Adrenal gland (tissue), 9 donors: ENCODE measurements at regions not wholly inside any gene's neighbourhood (a gene's known extent, or its start where the extent isn't known, plus 50 kb on each side); places are given as distances from the start of the nearest gene placed in this dataset.

ENCODE experiments used
- DNase-seq, 7 donors: peaks; one replicate each; pipeline ENCODE4 v3.0.0-alpha.2; 2019 to 2020
- H3K27ac ChIP-seq, 5 donors: fragments of 200-600 bp; sonication (generic) in 4 of 5; 1 replicate in 3 of 5; 2 replicates in 2 of 5; pipeline versions ENCODE4 v1.5.1 to v1.8.0; 2016 to 2020; ENCODE audit warnings: mild to moderate bottlenecking in 1 of 5
- H3K27me3 ChIP-seq: fragments of 200-600 bp; 2 replicates; pipeline ENCODE4 v1.8.0; 2021
- H3K36me3 ChIP-seq, 2 donors: fragments of 200-600 bp; replicated peaks in 1 of 2; 1 replicate in 1 of 2; 2 replicates in 1 of 2; pipeline versions ENCODE4 v1.5.1 to v1.8.0; 2018 to 2022
- H3K4me1 ChIP-seq, 2 donors: fragments of 200-600 bp; replicated peaks in 1 of 2; 1 replicate in 1 of 2; 2 replicates in 1 of 2; pipeline versions ENCODE4 v1.5.1 to v1.8.0; 2018 to 2021
- H3K4me3 ChIP-seq, 4 donors: fragments of 200-600 bp; sonication (generic) in 3 of 4; one replicate each; pipeline ENCODE4 v1.5.1; 2016 to 2018
- H3K9me3 ChIP-seq, 3 donors: fragments of 200-600 bp; sonication (generic) in 1 of 3; replicated peaks in 1 of 3; 1 replicate in 2 of 3; 2 replicates in 1 of 3; pipeline versions ENCODE4 v1.5.1 to v1.8.0; 2016 to 2021
- POLR2A ChIP-seq, 2 donors: fragments of 450-650 bp; IDR thresholded peaks; one replicate each; pipeline ENCODE4 v1.6.1; 2017; ENCODE audit warnings: antibody characterized with exemption in 2 of 2, mild to moderate bottlenecking in 2 of 2, moderate library complexity in 1 of 2
- WGBS, 4 donors: extraction: QIAGEN DNeasy Blood & Tissue Kit in 2 of 4; methylation state at CpG; one replicate each; pipeline versions ENCODE4 v1.1.5 to v1.1.7; 2013 to 2017; 5-methylcytosine and 5-hydroxymethylcytosine counted together
- intact Hi-C, 2 donors: fragments of 100-400 bp; cut with DNase I; formaldehyde crosslinking; loops; one replicate each; pipeline versions ENCODE4 v1.14.1 to v1.15.0; 2022 to 2023
- TF ChIP-seq, protein P1 (sequence below), 6 experiments: fragments of 450-650 bp in 4 of 6; fragments of 200-600 bp in 2 of 6; sonication (generic) in 1 of 6; IDR thresholded peaks; 1 replicate in 5 of 6; 2 replicates in 1 of 6; pipeline versions ENCODE4 v1.5.1 to v1.8.0; 2016 to 2021; ENCODE audit warnings: antibody characterized with exemption in 6 of 6, mild to moderate bottlenecking in 2 of 6, moderate library complexity in 1 of 6
- donor health status: healthy with polysubstance abuse.
- donor health status: Bipolar disorder and iron deficiency.
- donor health status: DM: yes; HTN: yes; CAD: no.
- donor health status: DM: no; HTN: no; CAD: no.
- donor health status: DM: no; HTN: no; CAD: no.

GRCh38 chr20:17860301-17861197, 108.0 kb downstream of the SNX5 start:
- TF ChIP-seq POLR2A (IDR thresholded peaks at IDR 0.05), result no peak
- TF ChIP-seq, protein P1, sequence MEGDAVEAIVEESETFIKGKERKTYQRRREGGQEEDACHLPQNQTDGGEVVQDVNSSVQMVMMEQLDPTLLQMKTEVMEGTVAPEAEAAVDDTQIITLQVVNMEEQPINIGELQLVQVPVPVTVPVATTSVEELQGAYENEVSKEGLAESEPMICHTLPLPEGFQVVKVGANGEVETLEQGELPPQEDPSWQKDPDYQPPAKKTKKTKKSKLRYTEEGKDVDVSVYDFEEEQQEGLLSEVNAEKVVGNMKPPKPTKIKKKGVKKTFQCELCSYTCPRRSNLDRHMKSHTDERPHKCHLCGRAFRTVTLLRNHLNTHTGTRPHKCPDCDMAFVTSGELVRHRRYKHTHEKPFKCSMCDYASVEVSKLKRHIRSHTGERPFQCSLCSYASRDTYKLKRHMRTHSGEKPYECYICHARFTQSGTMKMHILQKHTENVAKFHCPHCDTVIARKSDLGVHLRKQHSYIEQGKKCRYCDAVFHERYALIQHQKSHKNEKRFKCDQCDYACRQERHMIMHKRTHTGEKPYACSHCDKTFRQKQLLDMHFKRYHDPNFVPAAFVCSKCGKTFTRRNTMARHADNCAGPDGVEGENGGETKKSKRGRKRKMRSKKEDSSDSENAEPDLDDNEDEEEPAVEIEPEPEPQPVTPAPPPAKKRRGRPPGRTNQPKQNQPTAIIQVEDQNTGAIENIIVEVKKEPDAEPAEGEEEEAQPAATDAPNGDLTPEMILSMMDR (IDR thresholded peaks at IDR 0.05), result no peak
- Histone ChIP-seq H3K9me3 (no peaks in the 10 kb centered on the region), H3K4me3 (no peak overlapping the region), H3K27ac (no peak overlapping the region), H3K4me1 (peaks cover 20 to 24% of the 10 kb centered on the region in 2 donors), H3K27me3 (no peaks in the 10 kb centered on the region), H3K36me3 (no peaks in the 10 kb centered on the region)
- intact Hi-C loops, result no loop called here
- 86 to 92% (median 89%) methylated on average over 14 to 15 of the region's 15 CpGs for WGBS, 4 donors
- no peak for DNase-seq

DNA sequence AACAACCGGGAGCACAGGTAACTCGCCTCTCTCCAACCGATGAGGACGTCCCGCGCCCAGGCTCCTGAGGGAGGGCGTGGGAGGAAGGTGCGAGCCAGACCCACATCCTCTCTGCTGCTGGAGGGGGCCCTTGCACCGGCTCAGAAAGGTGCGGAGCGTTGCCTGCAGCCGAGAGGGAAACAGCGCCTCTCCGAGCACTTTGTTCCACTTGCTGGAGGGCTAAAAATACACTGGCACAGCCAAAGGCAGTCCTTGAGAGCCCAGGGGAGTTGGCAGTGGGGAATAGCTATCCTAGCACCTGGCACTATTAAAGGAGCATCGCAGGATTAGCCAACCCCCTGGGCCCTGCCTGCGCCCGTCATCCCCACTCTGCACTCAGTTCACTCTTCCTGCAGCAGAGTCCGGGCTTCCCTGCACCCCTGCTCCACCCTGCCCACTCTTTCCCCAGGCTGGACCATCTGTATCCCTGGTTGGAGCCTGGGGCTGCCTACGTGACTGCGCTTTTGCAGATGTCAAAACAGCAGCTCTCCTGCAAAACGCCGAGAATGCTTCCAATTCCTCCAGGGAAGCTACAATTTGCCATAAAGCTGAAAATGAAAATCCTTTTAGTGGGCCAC, 108.9 kb downstream of the SNX5 start:
- intact Hi-C loops, result no loop called here
- 36 to 44% (median 42%) methylated on average over 16 to 22 of the region's 22 CpGs for WGBS, 4 donors
- Histone ChIP-seq H3K9me3 (no peaks in the 10 kb centered on the region), H3K4me3 (no peak overlapping the region), H3K36me3 (no peaks in the 10 kb centered on the region), H3K27ac (peak overlapping the region in 1 of 5 donors; percentile 48), H3K27me3 (no peaks in the 10 kb centered on the region), H3K4me1 (peaks cover 20 to 24% of the 10 kb centered on the region in 2 donors)
- peak in 5 of 7 donors; percentile 53 to 75 (median 61) for DNase-seq
- TF ChIP-seq POLR2A (IDR thresholded peaks at IDR 0.05), result no peak
- TF ChIP-seq, protein P1 (IDR thresholded peaks at IDR 0.05), result no peak

DNA sequence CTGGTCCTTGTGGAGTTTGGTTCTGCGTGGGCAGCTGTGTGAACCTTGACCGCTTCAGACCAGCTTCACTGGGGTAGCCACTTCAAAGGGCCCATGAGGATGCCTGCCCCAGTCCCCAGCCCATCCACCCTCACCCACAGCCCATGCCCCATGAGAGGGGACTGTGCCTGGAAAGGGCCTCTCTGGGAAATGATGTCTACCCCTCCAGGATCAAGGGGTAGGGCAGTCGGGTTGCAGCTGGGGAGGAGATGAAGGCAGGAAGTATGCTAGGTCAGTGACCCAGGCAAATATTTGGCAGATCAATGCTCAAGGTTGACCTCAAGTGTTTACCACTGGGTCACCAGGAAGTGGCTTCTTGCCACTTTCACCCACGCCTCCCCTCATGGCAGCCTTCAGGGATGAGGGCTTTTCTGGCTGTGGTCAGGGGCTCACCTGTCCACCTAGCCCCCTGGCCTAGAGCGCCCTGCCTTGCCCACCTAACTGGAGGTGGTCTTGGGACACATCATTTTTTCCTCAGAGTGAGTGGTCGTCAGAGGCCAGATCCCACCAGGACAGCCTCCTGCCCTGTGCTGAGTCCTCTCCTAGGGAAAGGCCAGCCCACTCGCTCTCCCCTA, 109.5 kb downstream of the SNX5 start:
- H3K4me1 ChIP-seq, result peaks cover 20 to 24% of the 10 kb centered on the region in 2 donors
- intact Hi-C loops, result no loop called here
- WGBS, 4 donors, result 54 to 62% (median 54%) methylated on average over 4 to 7 of the region's 7 CpGs
- no peaks in the 10 kb centered on the region for H3K27me3 ChIP-seq
- no peak overlapping the region for H3K4me3 ChIP-seq
- no peaks in the 10 kb centered on the region for H3K9me3 ChIP-seq
- TF ChIP-seq, protein P1 (IDR thresholded peaks at IDR 0.05), result no peak
- TF ChIP-seq POLR2A (IDR thresholded peaks at IDR 0.05), result no peak
- H3K27ac ChIP-seq, result peak overlapping the region in 1 of 5 donors; percentile 48
- H3K36me3 ChIP-seq, result no peaks in the 10 kb centered on the region
- DNase-seq, result peak in 1 of 7 donors; percentile 50

GRCh38 chr20:17858450-17859001, 110.1 kb downstream of the SNX5 start:
- TF ChIP-seq POLR2A (IDR thresholded peaks at IDR 0.05), result no peak
- TF ChIP-seq, protein P1 (IDR thresholded peaks at IDR 0.05), result no peak
- Histone ChIP-seq H3K4me1 (peaks cover 19 to 20% of the 10 kb centered on the region in 2 donors), H3K4me3 (no peak overlapping the region), H3K9me3 (no peaks in the 10 kb centered on the region), H3K27me3 (no peaks in the 10 kb centered on the region), H3K36me3 (no peaks in the 10 kb centered on the region), H3K27ac (no peak overlapping the region)
- no peak for DNase-seq
- intact Hi-C loops, result no loop called here
- WGBS, 4 donors, result 69 to 92% (median 80%) methylated on average over 13 of the region's 13 CpGs
